Activated B cell treated with CpG ODN at 0.5 μM for 24 hours (primary cell): ENCODE measurements at regions not wholly inside any gene's neighbourhood (a gene's known extent, or its start where the extent isn't known, plus 50 kb on each side); places are given as distances from the start of the nearest gene placed in this dataset.

ENCODE experiments used
- ATAC-seq: fragments of 200-7000 bp; cut with Tn5 transposase; one replicate; pipeline ENCODE4 v1.10.0; 2021; ENCODE audit warnings: low read depth, mild to moderate bottlenecking, moderate library complexity
- CTCF ChIA-PET: fragments of 350-600 bp; sonication (Branson Sonifier 250); formaldehyde crosslinking; loops from one replicate; lab custom pipeline; 2021; ENCODE audit warnings: antibody characterized with exemption; lab: Charles Lee
- POLR2A ChIA-PET: fragments of 350-600 bp; sonication (Branson Sonifier 250); formaldehyde crosslinking; loops from one replicate; lab custom pipeline; 2021; ENCODE audit warnings: antibody characterized with exemption; lab: Charles Lee
- DNase-seq: peaks from one replicate; pipeline ENCODE4 v3.0.0; 2022
- H3K27ac Mint-ChIP-seq: one replicate; pipeline ENCODE4 v1.8.0; 2020; ENCODE audit warnings: mixed read lengths
- H3K27me3 Mint-ChIP-seq: one replicate; pipeline ENCODE4 v1.8.0; 2021; ENCODE audit warnings: mixed read lengths
- H3K36me3 Mint-ChIP-seq: one replicate; pipeline ENCODE4 v1.8.0; 2021; ENCODE audit warnings: low read depth, mixed read lengths
- H3K4me1 Mint-ChIP-seq: one replicate; pipeline ENCODE4 v1.8.0; 2021; ENCODE audit warnings: mixed read lengths
- H3K4me3 Mint-ChIP-seq: one replicate; pipeline ENCODE4 v1.8.0; 2020; ENCODE audit warnings: mild to moderate bottlenecking, mixed read lengths
- H3K9me3 Mint-ChIP-seq: one replicate; pipeline ENCODE4 v1.8.0; 2020; ENCODE audit warnings: mixed read lengths
- intact Hi-C: fragments of 100-400 bp; cut with micrococcal nuclease; formaldehyde crosslinking; loops from one replicate; pipeline ENCODE4 v1.15.1; 2024
- TF ChIP-seq, protein P1 (sequence below): fragments of 200-600 bp; IDR thresholded peaks from one replicate; pipeline ENCODE4 v1.8.0; 2022; ENCODE audit warnings: antibody characterized with exemption, mild to moderate bottlenecking

DNA sequence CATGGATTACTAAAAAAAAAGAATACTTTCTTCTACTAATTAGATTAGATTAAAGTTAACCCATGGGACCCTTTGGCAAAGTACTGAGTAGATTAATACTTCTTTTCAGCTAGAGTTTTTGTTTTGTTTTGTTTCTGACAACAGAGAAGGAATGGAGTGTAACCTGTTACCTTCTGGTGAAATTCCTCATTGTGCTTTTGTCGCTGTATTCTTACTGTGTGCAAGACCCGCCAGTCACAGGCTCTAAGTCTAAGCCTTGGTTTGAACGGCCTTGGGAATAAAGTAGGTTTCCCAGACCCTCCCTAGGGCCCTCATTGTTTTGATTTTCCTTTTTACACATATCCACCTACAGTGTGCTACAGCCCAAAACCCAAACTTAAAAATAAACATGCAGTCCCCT is 171.1 kb upstream of the IL12A start:
- no peaks in the 10 kb centered on the region for H3K9me3 Mint-ChIP-seq
- intact Hi-C loops = no loop called here
- POLR2A ChIA-PET = no interaction called here
- H3K36me3 Mint-ChIP-seq = no peaks in the 10 kb centered on the region
- no peak overlapping the region for H3K27ac Mint-ChIP-seq
- DNase-seq (no peak), ATAC-seq (no peak)
- TF ChIP-seq, protein P1, sequence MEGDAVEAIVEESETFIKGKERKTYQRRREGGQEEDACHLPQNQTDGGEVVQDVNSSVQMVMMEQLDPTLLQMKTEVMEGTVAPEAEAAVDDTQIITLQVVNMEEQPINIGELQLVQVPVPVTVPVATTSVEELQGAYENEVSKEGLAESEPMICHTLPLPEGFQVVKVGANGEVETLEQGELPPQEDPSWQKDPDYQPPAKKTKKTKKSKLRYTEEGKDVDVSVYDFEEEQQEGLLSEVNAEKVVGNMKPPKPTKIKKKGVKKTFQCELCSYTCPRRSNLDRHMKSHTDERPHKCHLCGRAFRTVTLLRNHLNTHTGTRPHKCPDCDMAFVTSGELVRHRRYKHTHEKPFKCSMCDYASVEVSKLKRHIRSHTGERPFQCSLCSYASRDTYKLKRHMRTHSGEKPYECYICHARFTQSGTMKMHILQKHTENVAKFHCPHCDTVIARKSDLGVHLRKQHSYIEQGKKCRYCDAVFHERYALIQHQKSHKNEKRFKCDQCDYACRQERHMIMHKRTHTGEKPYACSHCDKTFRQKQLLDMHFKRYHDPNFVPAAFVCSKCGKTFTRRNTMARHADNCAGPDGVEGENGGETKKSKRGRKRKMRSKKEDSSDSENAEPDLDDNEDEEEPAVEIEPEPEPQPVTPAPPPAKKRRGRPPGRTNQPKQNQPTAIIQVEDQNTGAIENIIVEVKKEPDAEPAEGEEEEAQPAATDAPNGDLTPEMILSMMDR = no peak
- H3K4me3 Mint-ChIP-seq = no peak overlapping the region
- peaks cover 2% of the 10 kb centered on the region for H3K4me1 Mint-ChIP-seq
- CTCF ChIA-PET = interaction anchor here (2.1 kb wide), 1 partner anchor 12 kb away, joined by 4 read pairs; no protein-coding TSS in a partner anchor
- H3K27me3 Mint-ChIP-seq = peaks cover 3% of the 10 kb centered on the region

DNA sequence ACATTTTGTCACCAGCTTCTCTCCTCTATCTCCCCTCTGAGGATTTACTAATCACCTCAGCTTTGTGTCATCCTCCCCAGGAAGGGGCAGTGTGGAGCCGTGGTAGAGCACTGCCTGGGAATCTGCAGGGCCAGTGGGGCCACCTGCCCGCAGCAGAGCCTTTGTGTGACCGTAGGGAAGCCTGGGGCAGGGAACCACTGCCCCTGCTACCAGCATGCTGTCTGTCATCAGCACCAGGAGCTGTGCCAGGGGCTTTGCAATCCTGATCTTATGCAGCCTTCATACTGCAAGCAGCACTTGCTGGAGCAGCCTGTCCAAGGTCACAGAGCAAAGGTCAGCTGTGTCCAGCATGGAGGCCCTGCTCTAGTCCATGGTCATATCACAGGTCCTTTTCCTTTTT is 170.2 kb upstream of the IL12A start:
- H3K4me3 Mint-ChIP-seq = no peak overlapping the region
- POLR2A ChIA-PET = no interaction called here
- no peak for DNase-seq
- intact Hi-C loops = no loop called here
- no peak overlapping the region for H3K27ac Mint-ChIP-seq
- peaks cover 3% of the 10 kb centered on the region for H3K27me3 Mint-ChIP-seq
- TF ChIP-seq, protein P1 = no peak
- CTCF ChIA-PET = interaction anchor here (1.0 to 2.1 kb wide), 2 partner anchors 10 to 12 kb away, joined by 3 to 4 read pairs; no protein-coding TSS in a partner anchor
- no peaks in the 10 kb centered on the region for H3K9me3 Mint-ChIP-seq
- no peaks in the 10 kb centered on the region for H3K36me3 Mint-ChIP-seq
- peaks cover 2% of the 10 kb centered on the region for H3K4me1 Mint-ChIP-seq
- no peak for ATAC-seq

DNA sequence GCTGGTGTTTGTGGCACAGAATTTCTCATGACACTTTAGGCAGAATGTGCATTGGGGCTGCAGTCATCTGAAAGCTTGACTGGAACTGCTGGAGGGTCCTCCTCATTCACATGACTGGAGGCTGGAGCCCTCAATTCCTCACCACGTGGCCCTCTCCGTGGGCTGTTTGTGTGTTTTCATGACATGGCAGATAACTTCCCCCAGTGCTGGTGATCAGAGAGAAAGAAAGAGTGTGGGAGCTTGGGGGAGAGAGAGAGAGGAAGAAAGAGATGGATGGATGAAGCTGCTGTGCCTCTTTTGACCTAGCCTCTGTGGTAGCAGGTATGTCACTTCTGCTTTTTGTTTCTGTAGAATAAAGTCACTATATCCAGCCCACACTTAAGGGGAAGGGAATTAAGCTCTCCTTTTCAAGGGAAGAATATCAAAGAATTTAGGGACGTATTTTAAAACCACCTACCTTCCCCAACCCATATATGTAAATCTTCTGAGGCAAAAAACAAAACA is 169.6 kb upstream of the IL12A start:
- H3K4me3 Mint-ChIP-seq = no peak overlapping the region
- peaks cover 2% of the 10 kb centered on the region for H3K4me1 Mint-ChIP-seq
- ChIA-PET POLR2A (no interaction called here), CTCF (interaction anchor here (1.0 to 2.1 kb wide), 2 partner anchors 9 to 11 kb away, joined by 3 to 4 read pairs; no protein-coding TSS in a partner anchor)
- TF ChIP-seq, protein P1 = no peak
- peaks cover 3% of the 10 kb centered on the region for H3K27me3 Mint-ChIP-seq
- no peaks in the 10 kb centered on the region for H3K36me3 Mint-ChIP-seq
- ATAC-seq (no peak), DNase-seq (no peak)
- H3K9me3 Mint-ChIP-seq = no peaks in the 10 kb centered on the region
- H3K27ac Mint-ChIP-seq = no peak overlapping the region
- intact Hi-C loops = no loop called here

DNA sequence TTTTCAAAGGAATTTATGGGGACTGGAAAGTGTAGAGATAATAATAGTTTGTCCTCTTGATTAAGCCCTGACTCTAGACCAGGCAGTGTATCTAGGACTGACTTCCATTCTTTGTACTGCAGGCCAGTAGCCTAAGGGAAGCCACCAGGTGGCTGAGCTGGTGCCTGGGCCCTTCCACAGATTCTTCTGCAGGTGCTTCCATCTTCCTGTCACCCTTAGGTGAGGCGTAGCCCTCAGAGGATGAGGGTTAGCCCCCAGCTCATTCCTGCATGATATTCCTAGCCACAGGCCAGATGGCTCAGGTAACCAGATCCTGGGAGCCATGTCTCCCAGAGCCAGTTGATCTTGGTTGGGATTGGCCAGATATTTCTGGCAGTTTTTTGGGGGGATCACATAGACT is 169.0 kb upstream of the IL12A start:
- Mint-ChIP-seq H3K9me3 (no peaks in the 10 kb centered on the region), H3K4me3 (no peak overlapping the region), H3K4me1 (peaks cover 2% of the 10 kb centered on the region), H3K27ac (no peak overlapping the region), H3K27me3 (peaks cover 3% of the 10 kb centered on the region), H3K36me3 (no peaks in the 10 kb centered on the region)
- CTCF ChIA-PET = no interaction called here
- no peak for DNase-seq
- intact Hi-C loops = no loop called here
- POLR2A ChIA-PET = no interaction called here
- TF ChIP-seq, protein P1 = no peak
- ATAC-seq = no peak

DNA sequence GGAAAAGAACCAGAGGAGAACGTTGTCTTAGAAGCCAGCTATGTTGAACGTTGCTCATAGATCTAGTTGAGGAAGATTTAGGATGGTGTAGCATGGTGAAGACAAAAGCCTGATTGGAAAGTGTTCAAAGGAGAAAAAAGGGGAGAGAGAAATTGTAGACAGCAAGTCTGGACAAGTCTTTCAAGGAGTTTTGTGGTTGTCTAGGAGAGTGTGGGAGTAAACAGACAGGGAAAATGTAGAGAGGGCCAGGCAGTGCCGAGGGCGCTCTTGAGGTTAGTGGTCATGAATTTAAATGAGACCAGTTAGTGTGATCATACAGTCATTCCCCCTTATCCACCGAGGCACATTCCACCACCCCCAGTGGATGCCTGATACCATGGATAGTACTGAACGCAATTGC is 167.5 kb upstream of the IL12A start:
- Mint-ChIP-seq H3K27ac (no peak overlapping the region), H3K27me3 (peaks cover 3% of the 10 kb centered on the region), H3K9me3 (no peaks in the 10 kb centered on the region), H3K4me3 (no peak overlapping the region), H3K36me3 (no peaks in the 10 kb centered on the region), H3K4me1 (peaks cover 2% of the 10 kb centered on the region)
- no peak for DNase-seq
- POLR2A ChIA-PET = no interaction called here
- CTCF ChIA-PET = no interaction called here
- TF ChIP-seq, protein P1 = no peak
- intact Hi-C loops = no loop called here
- ATAC-seq = no peak
